GM21526 (cell line): ENCODE measurements at regions not wholly inside any gene's neighbourhood (a gene's known extent, or its start where the extent isn't known, plus 50 kb on each side); places are given as distances from the start of the nearest gene placed in this dataset.
"Not testable (repeated sequence)": the region's sequence is repeated elsewhere in the genome, so short reads cannot be mapped to it uniquely, and the experiment has no call there.

Source experiments
- ATAC-seq: cut with Tn5 transposase; IDR thresholded peaks from one replicate; pipeline ENCODE4 v1.9.1; 2021; ENCODE audit warnings: moderate library complexity; ENCODE audit not compliant: unreplicated experiment, low FRiP score

GRCh38 chr5:109538692-109539091, 128.9 kb upstream of the PJA2 start:
- not testable (repeated sequence) for ATAC-seq

GRCh38 chr5:109535090-109535489, 125.3 kb upstream of the PJA2 start:
- ATAC-seq = not testable (repeated sequence)

GRCh38 chr5:109533751-109534272, 124.0 kb upstream of the PJA2 start:
- no peak for ATAC-seq

GRCh38 chr5:109532773-109533364, 123.1 kb upstream of the PJA2 start:
- ATAC-seq = no peak

GRCh38 chr5:109531262-109531661, 121.5 kb upstream of the PJA2 start:
- ATAC-seq = no peak

- no peak for ATAC-seq
Observed at GRCh38 chr5:109529987-109530386, 120.2 kb upstream of the PJA2 start.

- ATAC-seq = no peak
Observed at GRCh38 chr5:109529520-109529919, 119.7 kb upstream of the PJA2 start.

GRCh38 chr5:109524555-109524954, 114.8 kb upstream of the PJA2 start:
- no peak for ATAC-seq

GRCh38 chr5:109524026-109524425, 114.3 kb upstream of the PJA2 start:
- no peak for ATAC-seq

GRCh38 chr5:109522404-109522803, 112.6 kb upstream of the PJA2 start:
- ATAC-seq = no peak

- no peak for ATAC-seq
Observed at GRCh38 chr5:109519416-109519815, 109.6 kb upstream of the PJA2 start.

GRCh38 chr5:109516390-109516789, 106.6 kb upstream of the PJA2 start:
- no peak for ATAC-seq

GRCh38 chr5:109511980-109512734, 102.4 kb upstream of the PJA2 start:
- ATAC-seq = no peak

GRCh38 chr5:109506556-109506955, 96.8 kb upstream of the PJA2 start:
- no peak for ATAC-seq

- ATAC-seq = no peak
Observed at GRCh38 chr5:109496112-109496511, 86.3 kb upstream of the PJA2 start.

- ATAC-seq = no peak
Observed at GRCh38 chr5:109487753-109488420, 78.1 kb upstream of the PJA2 start.

GRCh38 chr5:109486200-109486804, 76.5 kb upstream of the PJA2 start:
- ATAC-seq = no peak

- ATAC-seq = no peak
Observed at GRCh38 chr5:109485030-109485429, 75.3 kb upstream of the PJA2 start.

GRCh38 chr5:109484597-109484996, 74.8 kb upstream of the PJA2 start:
- no peak for ATAC-seq

- no peak for ATAC-seq
Observed at GRCh38 chr5:109483395-109483971, 73.7 kb upstream of the PJA2 start.

GRCh38 chr5:109482748-109483147, 73.0 kb upstream of the PJA2 start:
- no peak for ATAC-seq
